ENCODE measurements at regions not wholly inside any gene's neighbourhood (a gene's known extent, or its start where the extent isn't known, plus 50 kb on each side); places are given as distances from the start of the nearest gene placed in this dataset.

DNA sequence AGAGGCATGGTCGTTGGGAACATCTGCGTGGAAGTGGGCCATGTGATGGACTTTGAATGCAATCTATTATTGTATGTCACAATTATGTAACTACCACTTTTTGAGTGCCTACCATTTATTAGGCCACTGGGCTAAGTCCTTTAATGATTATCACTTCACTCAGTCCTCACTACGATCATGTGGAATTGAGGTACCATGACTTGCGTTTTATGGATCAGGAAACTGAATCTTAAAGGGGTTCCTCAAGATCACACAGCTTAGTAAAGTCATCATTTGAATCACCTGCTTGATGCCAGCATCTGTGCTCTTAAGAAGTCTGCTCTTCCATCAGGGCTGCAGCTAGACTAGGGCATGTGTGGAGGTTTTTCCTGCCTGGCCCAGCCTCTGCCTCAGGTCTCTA lies 136.7 kb downstream of the DAD1 start:
- DNase-seq (ENCODE audit: extremely low read depth, low read depth) = no peak
- TF ChIP-seq, protein P1, sequence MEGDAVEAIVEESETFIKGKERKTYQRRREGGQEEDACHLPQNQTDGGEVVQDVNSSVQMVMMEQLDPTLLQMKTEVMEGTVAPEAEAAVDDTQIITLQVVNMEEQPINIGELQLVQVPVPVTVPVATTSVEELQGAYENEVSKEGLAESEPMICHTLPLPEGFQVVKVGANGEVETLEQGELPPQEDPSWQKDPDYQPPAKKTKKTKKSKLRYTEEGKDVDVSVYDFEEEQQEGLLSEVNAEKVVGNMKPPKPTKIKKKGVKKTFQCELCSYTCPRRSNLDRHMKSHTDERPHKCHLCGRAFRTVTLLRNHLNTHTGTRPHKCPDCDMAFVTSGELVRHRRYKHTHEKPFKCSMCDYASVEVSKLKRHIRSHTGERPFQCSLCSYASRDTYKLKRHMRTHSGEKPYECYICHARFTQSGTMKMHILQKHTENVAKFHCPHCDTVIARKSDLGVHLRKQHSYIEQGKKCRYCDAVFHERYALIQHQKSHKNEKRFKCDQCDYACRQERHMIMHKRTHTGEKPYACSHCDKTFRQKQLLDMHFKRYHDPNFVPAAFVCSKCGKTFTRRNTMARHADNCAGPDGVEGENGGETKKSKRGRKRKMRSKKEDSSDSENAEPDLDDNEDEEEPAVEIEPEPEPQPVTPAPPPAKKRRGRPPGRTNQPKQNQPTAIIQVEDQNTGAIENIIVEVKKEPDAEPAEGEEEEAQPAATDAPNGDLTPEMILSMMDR (IDR thresholded peaks at IDR 0.05; ENCODE audit: low read depth, low read length) = no peak

DNA sequence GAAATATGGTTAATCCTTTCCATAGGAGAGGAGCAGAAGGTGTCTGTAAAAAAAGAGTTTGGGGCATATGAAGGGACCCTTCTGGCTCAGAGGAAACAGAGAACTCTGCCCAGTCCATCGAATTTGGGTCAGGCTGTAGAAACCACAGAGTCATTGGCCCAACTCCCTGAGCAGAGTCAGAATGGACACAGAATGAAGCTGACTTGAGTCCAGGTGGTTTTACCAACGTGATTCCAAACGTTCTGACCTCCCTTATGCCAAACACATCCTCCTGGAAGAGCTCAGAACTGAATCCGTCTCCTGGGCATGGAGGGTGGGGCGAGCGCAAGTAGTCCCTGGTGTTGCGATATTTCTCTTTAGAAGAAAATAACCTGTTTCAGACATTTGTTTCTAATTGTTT lies 138.8 kb downstream of the DAD1 start:
- TF ChIP-seq, protein P1 (IDR thresholded peaks at IDR 0.05; ENCODE audit: low read depth, low read length) = no peak
- no peak for DNase-seq (ENCODE audit: extremely low read depth, low read depth)

DNA sequence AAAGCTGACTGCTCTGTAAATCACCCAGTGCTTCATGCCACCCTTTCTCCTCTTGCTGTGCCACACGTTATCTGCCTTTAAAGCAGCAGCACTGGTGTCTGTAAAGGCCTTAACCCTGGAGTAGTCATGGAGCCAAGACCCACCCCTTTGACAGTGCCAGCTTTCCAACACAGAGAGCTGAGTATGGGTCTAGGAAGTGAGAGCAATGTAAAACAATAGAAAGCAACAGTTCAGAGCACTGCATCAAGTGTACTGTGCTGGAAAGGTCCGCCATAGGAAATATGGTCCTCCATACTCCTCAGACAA lies 139.5 kb downstream of the DAD1 start:
- no peak for DNase-seq (ENCODE audit: extremely low read depth, low read depth)
- TF ChIP-seq, protein P1 (IDR thresholded peaks at IDR 0.05; ENCODE audit: low read depth, low read length) = no peak

GRCh38 chr14:22448905-22449599 lies 140.0 kb downstream of the DAD1 start:
- no peak for DNase-seq (ENCODE audit: extremely low read depth, low read depth)
- TF ChIP-seq, protein P1 (IDR thresholded peaks at IDR 0.05; ENCODE audit: low read depth, low read length) = no peak

DNA sequence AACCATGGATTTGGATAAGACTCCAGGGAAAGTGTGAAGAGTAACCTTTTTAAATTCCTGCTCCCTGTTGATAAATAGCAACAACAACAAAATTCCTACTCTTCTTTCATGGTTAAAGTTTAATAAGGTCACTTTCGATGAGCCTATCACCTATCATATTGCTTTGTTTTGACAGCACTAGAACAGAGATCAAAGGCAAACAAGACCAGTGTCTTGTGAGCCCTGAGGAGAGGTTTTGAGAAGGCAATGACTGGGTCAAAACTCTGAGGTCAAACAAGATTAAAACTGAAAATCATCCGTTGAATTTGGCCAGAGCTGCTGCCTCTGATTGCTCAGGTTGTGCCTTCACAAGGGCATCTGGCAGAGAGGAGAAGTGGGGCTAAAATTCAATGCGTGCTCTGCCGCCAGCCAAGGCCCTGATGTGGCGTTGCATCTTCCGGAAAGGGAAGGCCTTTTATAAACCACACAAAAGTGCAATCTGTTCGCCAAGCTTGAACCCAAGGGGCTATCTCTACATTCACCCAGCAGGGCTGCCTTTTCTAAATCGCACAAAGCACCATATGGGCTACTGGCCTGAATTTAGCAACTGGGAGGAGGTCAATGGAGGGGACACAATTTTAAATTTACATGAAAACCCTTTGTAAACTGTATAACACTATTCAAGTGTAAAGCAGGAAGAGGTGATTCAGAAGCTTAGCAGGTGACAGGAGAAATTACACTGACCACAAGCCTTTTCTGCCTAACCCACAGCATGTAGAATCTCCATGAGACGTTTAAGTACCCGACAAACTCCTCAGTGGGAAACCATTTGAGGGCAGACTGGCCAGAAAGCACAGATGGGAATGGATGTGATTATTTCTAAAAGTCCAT lies 140.8 kb downstream of the DAD1 start:
- TF ChIP-seq, protein P1 (IDR thresholded peaks at IDR 0.05; ENCODE audit: low read depth, low read length) = no peak
- DNase-seq (ENCODE audit: extremely low read depth, low read depth) = no peak

DNA sequence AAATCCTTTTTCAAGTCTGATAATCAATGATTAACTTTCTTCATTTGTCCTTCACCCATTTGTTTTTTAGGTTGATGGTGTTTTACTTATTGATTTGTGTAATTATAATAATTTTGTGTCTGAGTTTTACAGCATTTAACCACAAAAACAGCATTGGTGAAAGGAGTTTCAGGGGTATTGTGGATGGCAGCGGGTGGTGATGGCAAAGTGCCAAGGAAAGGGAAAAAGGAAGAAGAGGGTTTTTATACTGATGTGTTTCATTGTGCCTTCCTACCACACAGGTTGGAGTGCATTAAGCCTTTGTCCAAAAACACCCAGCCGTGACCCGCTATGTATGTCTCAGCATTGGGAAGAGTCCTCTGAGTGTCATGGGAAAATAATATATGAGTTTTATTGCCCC lies 150.3 kb downstream of the DAD1 start:
- no peak for DNase-seq (ENCODE audit: extremely low read depth, low read depth)
- TF ChIP-seq, protein P1 (IDR thresholded peaks at IDR 0.05; ENCODE audit: low read depth, low read length) = no peak

DNA sequence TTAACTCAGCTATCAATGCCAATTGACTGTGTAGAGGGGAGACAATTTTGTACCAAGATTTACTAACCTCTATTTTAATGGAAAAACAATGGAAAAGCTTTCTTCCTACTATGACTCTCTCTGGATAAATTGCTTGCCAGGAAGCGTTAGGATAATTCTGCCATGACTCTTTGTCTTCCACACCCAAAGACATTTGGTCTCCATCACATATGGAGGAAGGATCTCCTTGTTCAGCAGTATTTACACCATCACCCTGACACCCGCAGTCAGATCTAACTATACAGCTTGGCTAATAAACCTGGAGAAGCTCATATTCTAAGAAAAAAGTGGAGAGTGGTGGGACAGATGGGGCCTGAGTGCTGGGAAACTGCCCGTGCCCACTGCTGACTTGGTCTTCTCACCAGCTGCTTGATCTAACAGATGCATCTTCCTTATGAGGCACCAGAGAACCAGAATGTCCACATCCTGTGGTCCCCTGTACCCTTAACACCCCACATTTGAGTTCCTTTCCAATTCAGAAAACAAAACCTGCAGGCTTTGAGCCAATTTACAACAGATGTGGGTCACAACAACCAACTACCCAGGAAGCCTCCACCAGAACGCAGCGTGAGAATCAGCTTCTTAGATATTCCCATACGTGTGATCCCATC lies 154.0 kb downstream of the DAD1 start:
- no peak for DNase-seq (ENCODE audit: extremely low read depth, low read depth)
- TF ChIP-seq, protein P1 (IDR thresholded peaks at IDR 0.05; ENCODE audit: low read depth, low read length) = no peak

Data from AG09319 (cell line).